NCI-H2196 treated with DMSO at 0.1 percent for 48 hours (cell line): ENCODE measurements at regions not wholly inside any gene's neighbourhood (a gene's known extent, or its start where the extent isn't known, plus 50 kb on each side); places are given as distances from the start of the nearest gene placed in this dataset.
"Not testable (repeated sequence)": the region's sequence is repeated elsewhere in the genome, so short reads cannot be mapped to it uniquely, and the experiment has no call there.

ENCODE experiments used
- DNase-seq: peaks from one replicate; lab custom pipeline; 2025; ENCODE audit not compliant: unreplicated experiment; lab: John Stamatoyannopoulos, UW

- not testable (repeated sequence) for DNase-seq
Observed at GRCh38 chr1:83481284-83481683, 517.6 kb downstream of the TTLL7 start.

- not testable (repeated sequence) for DNase-seq
Observed at GRCh38 chr1:83479591-83480239, 519.2 kb downstream of the TTLL7 start.

GRCh38 chr1:83478127-83478526, 520.8 kb downstream of the TTLL7 start:
- not testable (repeated sequence) for DNase-seq

DNA sequence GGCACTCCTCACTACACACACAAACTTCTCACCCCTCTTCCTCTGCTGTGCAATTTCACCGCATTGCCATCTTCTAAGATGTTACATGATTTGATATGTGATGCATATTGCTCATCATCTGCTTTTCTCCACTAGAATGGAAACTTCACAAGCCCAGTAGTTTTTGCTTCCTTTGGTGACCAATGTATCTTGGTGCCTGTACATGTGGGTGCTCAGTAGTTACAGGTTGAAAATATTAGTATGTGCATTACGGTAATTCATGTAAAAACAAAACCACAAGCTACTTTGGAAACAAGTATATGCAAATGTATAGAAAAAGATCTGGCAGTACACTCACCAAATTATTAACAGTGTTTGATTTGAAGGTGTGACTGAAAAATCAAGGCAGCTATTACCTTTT, 522.4 kb downstream of the TTLL7 start:
- not testable (repeated sequence) for DNase-seq

DNA sequence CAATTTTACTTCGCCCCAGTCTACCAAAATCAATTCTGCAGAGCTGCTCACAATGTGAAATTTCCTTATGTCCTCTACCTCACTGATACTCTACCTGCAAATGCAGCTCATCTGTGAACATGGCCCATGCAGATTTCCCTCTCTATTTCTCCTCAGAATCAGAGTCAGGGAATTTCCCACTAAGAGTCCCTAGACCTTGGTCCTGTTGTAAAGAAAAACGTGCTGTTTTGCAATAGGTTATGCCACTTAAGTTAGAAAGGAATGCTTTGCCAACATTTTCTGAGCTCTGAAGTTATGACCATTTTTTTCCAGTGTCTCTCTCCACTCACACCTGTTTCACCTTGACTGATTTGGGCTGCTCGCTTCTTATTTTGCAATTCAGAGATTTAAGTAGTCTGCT, 524.0 kb downstream of the TTLL7 start:
- not testable (repeated sequence) for DNase-seq

DNA sequence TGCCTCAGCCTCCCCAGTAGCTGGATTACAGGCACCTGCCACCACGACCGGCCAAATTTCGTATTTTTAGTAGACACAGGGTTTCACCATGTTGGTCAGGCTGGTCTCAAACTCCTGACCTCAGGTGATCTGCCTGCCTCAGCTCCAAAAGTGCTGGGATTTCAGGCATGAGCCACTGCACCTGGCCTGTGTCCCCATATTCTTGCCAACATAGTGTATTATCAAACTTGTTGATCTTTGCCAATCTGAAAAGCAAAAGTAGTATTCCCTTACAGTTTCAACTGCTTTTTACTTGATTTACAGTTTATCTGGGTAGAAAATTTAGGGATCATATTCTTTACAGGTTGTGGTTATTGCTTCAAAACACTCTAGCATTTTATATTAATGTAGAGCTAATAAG, 524.9 kb downstream of the TTLL7 start:
- not testable (repeated sequence) for DNase-seq

- not testable (repeated sequence) for DNase-seq
Observed at GRCh38 chr1:83472066-83472465, 526.9 kb downstream of the TTLL7 start.

GRCh38 chr1:83471272-83471671, 527.7 kb downstream of the TTLL7 start:
- not testable (repeated sequence) for DNase-seq

- not testable (repeated sequence) for DNase-seq
Observed at GRCh38 chr1:83468336-83468735, 530.6 kb downstream of the TTLL7 start.

DNA sequence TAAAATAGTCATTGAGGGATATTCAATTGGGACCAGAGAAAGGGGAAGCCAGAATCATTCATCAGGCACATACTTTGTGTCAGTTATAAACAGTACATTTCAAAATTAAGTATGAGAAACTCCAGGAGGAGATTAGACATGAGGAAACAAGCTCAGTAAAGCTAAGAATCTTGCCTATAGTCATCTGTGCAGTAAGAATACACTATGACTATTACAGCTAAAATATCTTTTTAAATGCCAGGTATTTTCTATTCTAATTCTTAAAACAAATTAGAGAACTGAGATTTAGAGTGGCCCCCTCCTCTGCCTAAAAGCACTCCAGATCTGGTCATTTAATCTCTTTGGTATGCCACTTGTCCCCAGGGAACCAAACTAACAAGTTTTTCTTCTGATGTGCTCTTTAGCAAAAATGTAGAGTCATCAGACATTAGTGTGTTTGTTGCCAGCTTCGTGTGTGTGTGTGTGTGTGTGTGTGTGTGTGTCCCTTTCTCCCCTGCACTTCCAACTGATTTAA, 541.1 kb downstream of the TTLL7 start:
- not testable (repeated sequence) for DNase-seq

GRCh38 chr1:83457281-83457680, 541.7 kb downstream of the TTLL7 start:
- not testable (repeated sequence) for DNase-seq

DNA sequence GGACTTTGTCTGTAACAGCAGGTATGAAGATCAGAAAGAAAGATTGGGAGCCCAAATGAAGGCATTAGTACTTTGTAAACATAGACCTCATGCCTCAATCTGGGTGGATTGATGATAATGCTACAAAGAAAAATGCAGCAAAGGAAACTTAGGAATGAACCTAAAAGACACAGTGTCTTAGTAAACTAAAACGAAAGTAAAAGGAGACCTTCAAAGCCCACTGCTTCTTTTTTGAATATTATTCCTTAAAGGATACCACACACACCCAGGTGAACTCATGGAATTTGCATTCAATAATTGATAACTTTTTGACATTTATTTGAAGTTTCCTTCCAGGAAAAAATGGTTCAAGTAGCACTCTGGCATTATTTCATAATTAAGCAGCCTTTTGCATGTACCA, 543.2 kb downstream of the TTLL7 start:
- not testable (repeated sequence) for DNase-seq

GRCh38 chr1:83445873-83446272, 553.1 kb downstream of the TTLL7 start:
- not testable (repeated sequence) for DNase-seq

GRCh38 chr1:83442412-83442811, 556.5 kb downstream of the TTLL7 start:
- DNase-seq: not testable (repeated sequence)

- not testable (repeated sequence) for DNase-seq
Observed at GRCh38 chr1:83440586-83440985, 558.3 kb downstream of the TTLL7 start.

DNA sequence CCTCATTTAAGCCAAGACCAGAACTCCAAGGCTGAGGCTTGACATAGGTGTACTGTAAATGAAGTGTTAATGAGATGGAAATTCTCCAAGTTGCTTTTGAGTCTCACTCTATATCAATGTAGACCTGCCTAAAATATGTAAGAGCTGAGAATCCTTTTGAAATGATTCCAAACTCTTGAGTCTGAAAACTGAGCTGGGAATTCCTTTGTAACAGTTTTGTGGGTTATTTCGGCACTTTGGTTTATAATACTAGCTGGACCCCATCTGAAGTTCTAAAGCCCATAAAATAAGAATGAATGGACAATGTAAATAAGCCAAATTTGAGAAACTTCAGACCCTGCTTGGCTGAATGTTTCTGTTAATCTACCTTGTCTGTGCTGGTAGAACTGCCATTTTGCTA, 558.9 kb downstream of the TTLL7 start:
- DNase-seq: not testable (repeated sequence)

GRCh38 chr1:83438316-83438715, 560.6 kb downstream of the TTLL7 start:
- not testable (repeated sequence) for DNase-seq

DNA sequence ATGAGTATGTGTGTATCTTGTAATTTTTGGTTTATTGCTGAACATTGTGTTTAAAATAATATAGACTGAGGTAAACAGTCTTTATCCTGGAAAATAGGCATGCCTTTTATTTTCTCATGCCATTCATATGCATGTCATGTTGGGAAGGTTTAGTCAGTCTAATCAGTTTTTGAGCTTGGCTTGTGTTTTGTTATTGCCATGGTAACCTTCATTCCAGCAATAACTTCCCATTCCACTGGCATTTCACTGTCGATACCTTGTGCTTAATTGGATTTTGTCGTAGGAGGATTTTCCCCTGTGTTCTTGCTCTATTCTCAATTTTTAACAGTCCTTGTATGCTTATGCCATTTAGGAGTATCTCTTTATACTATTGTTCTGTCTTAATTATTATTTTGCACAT, 563.6 kb downstream of the TTLL7 start:
- DNase-seq: not testable (repeated sequence)

GRCh38 chr1:83427566-83427965, 571.4 kb downstream of the TTLL7 start:
- not testable (repeated sequence) for DNase-seq

DNA sequence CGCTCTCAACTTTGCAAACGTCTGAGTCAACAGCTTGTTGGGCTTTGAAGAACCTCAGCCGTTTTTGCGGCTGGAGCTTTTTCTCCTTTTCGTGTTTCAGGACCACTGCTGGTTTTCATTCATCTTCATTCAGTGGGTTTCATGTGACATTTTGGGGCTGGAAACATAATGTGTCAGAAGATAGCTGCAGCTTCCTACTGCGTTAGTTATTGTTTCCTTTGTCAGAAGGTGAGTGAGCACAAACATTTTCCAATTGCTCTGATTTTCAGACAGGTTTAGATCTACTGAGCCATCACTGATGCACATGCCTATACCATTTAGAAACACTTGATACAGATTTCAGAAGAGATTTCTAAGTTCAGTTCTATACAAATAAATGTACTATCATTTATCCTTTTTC, 575.5 kb downstream of the TTLL7 start:
- DNase-seq: not testable (repeated sequence)

- DNase-seq: no peak
Observed at GRCh38 chr1:83418558-83418957, 580.4 kb downstream of the TTLL7 start.

GRCh38 chr1:83413839-83414107, 585.2 kb downstream of the TTLL7 start:
- DNase-seq: not testable (repeated sequence)
